HCT116 (cell line): ENCODE measurements at regions not wholly inside any gene's neighbourhood (a gene's known extent, or its start where the extent isn't known, plus 50 kb on each side); places are given as distances from the start of the nearest gene placed in this dataset.

Experiments used
- ATAC-seq: fragments of 200-7000 bp; cut with Tn5 transposase; 2 replicates; pipeline ENCODE4 v1.9.1; 2020; ENCODE audit warnings: mild to moderate bottlenecking, moderate library complexity
- BruUV-seq: library from RNA; stranded (reverse); fragments of 400-500 nt; replicated peaks from 2 replicates; lab custom pipeline; 2021; lab: Mats Ljungman, UMichigan
- CTCF ChIA-PET: fragments of 300-600 bp; sonication (Branson Sonifier 250); formaldehyde crosslinking; loops from one replicate; lab custom pipeline; 2021; ENCODE audit warnings: antibody characterized with exemption; lab: Charles Lee
- POLR2A ChIA-PET: fragments of 300-600, 350-600 bp; sonication (Branson Sonifier 250); formaldehyde crosslinking; loops from one replicate; lab custom pipeline; 2021; ENCODE audit warnings: antibody characterized with exemption; lab: Charles Lee
- RAD21 ChIA-PET, 2 experiments: fragments of 300-600 bp; sonication (Branson Sonifier 250); formaldehyde crosslinking; loops; one replicate each; lab custom pipeline; 2023; ENCODE audit warnings: low total read pairs in 2 of 2; ENCODE audit not compliant: uncharacterized antibody in 2 of 2, unreplicated experiment in 2 of 2, low non-redundant PET in 1 of 2; lab: Charles Lee
- DNase-seq: peaks from one replicate; pipeline ENCODE4 v3.0.0-alpha.2; 2010; ENCODE audit warnings: low read depth, low spot score
- H2AFZ ChIP-seq: fragments of 200-600 bp; shearing (Covaris generic), sonication (generic); 2 replicates; pipeline ENCODE4 v1.6.1; 2017; ENCODE audit warnings: low read depth, mixed run types, mixed read lengths, antibody characterized with exemption, low read length; ENCODE audit not compliant: poor library complexity, severe bottlenecking
- H3K27ac ChIP-seq: 2 replicates; pipeline ENCODE4 v1.5.1; 2012; ENCODE audit warnings: low read depth, low read length
- H3K27me3 ChIP-seq: fragments of 200-600 bp; sonication (generic); 2 replicates; pipeline ENCODE4 v1.6.1; 2016; ENCODE audit warnings: mixed run types, low read length, mixed read lengths; ENCODE audit not compliant: insufficient read depth
- H3K36me3 ChIP-seq, 2 experiments: fragments of 200-500 bp in 1 of 2; fragments of 200-600 bp in 1 of 2; sonication (Bioruptor generic) in 1 of 2; sonication (generic) in 1 of 2; 2 replicates each; pipeline versions ENCODE4 v1.5.1 to v1.6.1; 2014 to 2016; ENCODE audit warnings: low read length in 2 of 2, inconsistent platforms in 1 of 2, mixed read lengths in 1 of 2, mixed run types in 1 of 2; ENCODE audit not compliant: insufficient read depth in 2 of 2, control insufficient read depth in 1 of 2
- H3K4me1 ChIP-seq, 2 experiments: fragments of 200-600 bp in 1 of 2; sonication (generic) in 1 of 2; 2 replicates each; pipeline versions ENCODE4 v1.5.1 to v1.6.1; 2012 to 2017; ENCODE audit warnings: low read length in 2 of 2, inconsistent platforms in 1 of 2, mild to moderate bottlenecking in 1 of 2, mixed read lengths in 1 of 2, mixed run types in 1 of 2, moderate library complexity in 1 of 2; ENCODE audit not compliant: insufficient read depth in 2 of 2, control insufficient read depth in 1 of 2
- H3K4me2 ChIP-seq: fragments of 200-600 bp; sonication (generic); 2 replicates; pipeline ENCODE4 v1.6.1; 2017; ENCODE audit warnings: mixed run types, low read length, mixed read lengths
- H3K4me3 ChIP-seq, 2 experiments: fragments of 200-600 bp in 1 of 2; sonication (generic) in 1 of 2; replicated peaks in 1 of 2; 2 replicates each; pipeline ENCODE4 v1.5.1; 2011 to 2016; ENCODE audit warnings: low read length in 2 of 2, control low read depth in 1 of 2, low read depth in 1 of 2, mild to moderate bottlenecking in 1 of 2, mixed read lengths in 1 of 2, mixed run types in 1 of 2
- H3K79me2 ChIP-seq: fragments of 200-600 bp; sonication (generic); 2 replicates; pipeline ENCODE4 v1.6.1; 2017; ENCODE audit warnings: mild to moderate bottlenecking, mixed run types, low read length, moderate library complexity, mixed read lengths; ENCODE audit not compliant: insufficient read depth
- H3K9ac ChIP-seq: fragments of 200-600 bp; sonication (generic); 2 replicates; pipeline ENCODE4 v1.6.1; 2016; ENCODE audit warnings: low read length, mixed read lengths
- H3K9me2 ChIP-seq: fragments of 200-600 bp; sonication (generic), shearing (Covaris generic); 2 replicates; pipeline ENCODE4 v1.6.1; 2017; ENCODE audit warnings: mixed run types, mild to moderate bottlenecking, moderate library complexity; ENCODE audit not compliant: insufficient read depth
- H3K9me3 ChIP-seq, 2 experiments: fragments of 200-500 bp in 1 of 2; fragments of 200-600 bp in 1 of 2; sonication (Bioruptor generic) in 1 of 2; sonication (generic) in 1 of 2; 2 replicates each; pipeline ENCODE4 v1.6.1; 2014 to 2017; ENCODE audit warnings: low read length in 2 of 2, mixed read lengths in 2 of 2, inconsistent platforms in 1 of 2, low read depth in 1 of 2, mild to moderate bottlenecking in 1 of 2, mixed run types in 1 of 2, moderate library complexity in 1 of 2; ENCODE audit not compliant: control insufficient read depth in 1 of 2, insufficient read depth in 1 of 2
- H4K20me1 ChIP-seq: fragments of 200-600 bp; sonication (generic), shearing (Covaris generic); 2 replicates; pipeline ENCODE4 v1.6.1; 2017; ENCODE audit warnings: mixed run types, mild to moderate bottlenecking, moderate library complexity; ENCODE audit not compliant: insufficient read depth
- CBX3 ChIP-seq: IDR thresholded peaks from 2 replicates; pipeline ENCODE4 v1.6.1; 2012; ENCODE audit warnings: low read depth
- EGR1 ChIP-seq: IDR thresholded peaks from 2 replicates; pipeline ENCODE4 v1.6.1; 2012; ENCODE audit warnings: low read depth
- ELF1 ChIP-seq: IDR thresholded peaks from 2 replicates; pipeline ENCODE4 v1.6.1; 2012; ENCODE audit warnings: low read depth, borderline replicate concordance
- EZH2 ChIP-seq: fragments of 200-600 bp; sonication (generic); IDR thresholded peaks from 2 replicates; pipeline ENCODE4 v1.6.1; 2017; ENCODE audit warnings: antibody characterized with exemption, mixed run types
- EZH2phosphoT487 ChIP-seq: fragments of 200-600 bp; IDR thresholded peaks from 2 replicates; pipeline ENCODE4 v1.6.1; 2018; ENCODE audit warnings: antibody characterized with exemption, borderline replicate concordance
- JUND ChIP-seq: IDR thresholded peaks from 2 replicates; pipeline ENCODE4 v1.6.1; 2012
- POLR2AphosphoS5 ChIP-seq: IDR thresholded peaks from 2 replicates; pipeline ENCODE4 v1.6.1; 2011; ENCODE audit warnings: mild to moderate bottlenecking, low read depth, low read length, moderate library complexity
- SIN3A ChIP-seq: IDR thresholded peaks from 2 replicates; pipeline ENCODE4 v1.6.1; 2012; ENCODE audit warnings: low read depth
- SP1 ChIP-seq: IDR thresholded peaks from 2 replicates; pipeline ENCODE4 v1.6.1; 2012; ENCODE audit warnings: low read depth
- SRF ChIP-seq: IDR thresholded peaks from 2 replicates; pipeline ENCODE4 v1.6.1; 2012; ENCODE audit warnings: low read depth
- TCF7L2 ChIP-seq: IDR thresholded peaks from 2 replicates; pipeline ENCODE4 v1.7.0; 2011; ENCODE audit warnings: borderline replicate concordance, inconsistent platforms; ENCODE audit not compliant: insufficient read depth, insufficient read length; ENCODE audit errors: extremely low read depth
- YY1 ChIP-seq: IDR thresholded peaks from 2 replicates; pipeline ENCODE4 v1.6.1; 2011; ENCODE audit warnings: low read length, low read depth, moderate library complexity, mild to moderate bottlenecking; ENCODE audit not compliant: insufficient replicate concordance; ENCODE audit errors: extremely low read depth
- ZFX ChIP-seq: fragments of 450-650 bp; IDR thresholded peaks from 2 replicates; pipeline ENCODE4 v1.6.1; 2017
- ZNF274 ChIP-seq: fragments of 200-500 bp; sonication (Bioruptor generic); IDR thresholded peaks from 2 replicates; pipeline ENCODE4 v1.6.1; 2014; ENCODE audit warnings: mild to moderate bottlenecking, low read depth, low read length, inconsistent platforms
- intact Hi-C: fragments of 100-400 bp; cut with micrococcal nuclease; formaldehyde crosslinking; loops from 2 replicates; pipeline ENCODE4 v1.10.0; 2022
- TF ChIP-seq, protein P1 (sequence below): IDR thresholded peaks from 2 replicates; pipeline ENCODE4 v1.6.1; 2012
- TF ChIP-seq, protein P2 (sequence below): IDR thresholded peaks from 2 replicates; pipeline ENCODE4 v1.6.1; 2012
- TF ChIP-seq, protein P3 (sequence below): IDR thresholded peaks from 2 replicates; pipeline ENCODE4 v1.6.1; 2012; ENCODE audit warnings: low read depth
- TF ChIP-seq, protein P4 (sequence below): IDR thresholded peaks from 2 replicates; pipeline ENCODE4 v1.6.1; 2011; ENCODE audit warnings: mild to moderate bottlenecking, low read length, moderate library complexity; ENCODE audit not compliant: insufficient replicate concordance; ENCODE audit errors: extremely low read depth

DNA sequence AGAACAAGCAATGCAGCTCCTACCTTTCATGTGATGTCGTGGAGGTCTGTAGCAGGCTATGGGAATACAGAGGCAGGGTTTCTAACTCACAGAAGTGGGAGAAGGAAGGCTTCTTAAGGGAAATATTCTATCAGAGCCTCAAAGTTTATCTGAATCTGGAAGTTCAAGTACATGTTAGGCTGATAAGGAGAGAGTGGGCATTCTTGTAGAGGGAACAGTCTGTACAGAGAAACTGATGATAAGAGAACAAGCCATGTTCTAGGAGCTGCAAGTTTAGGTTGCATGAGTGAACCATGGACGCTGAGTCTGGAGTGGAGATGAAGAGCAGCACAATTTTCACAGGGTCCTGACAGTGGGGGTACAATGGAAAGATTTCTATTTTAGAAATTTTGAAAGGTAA lies 344.0 kb downstream of the CHRM3 start (continued):
- no peak for TF ChIP-seq TCF7L2
- TF ChIP-seq ZNF274 = no peak
- no peak for TF ChIP-seq POLR2AphosphoS5
- TF ChIP-seq EGR1 = no peak
- TF ChIP-seq SP1 = no peak
- TF ChIP-seq CBX3 = no peak
- TF ChIP-seq, protein P1, sequence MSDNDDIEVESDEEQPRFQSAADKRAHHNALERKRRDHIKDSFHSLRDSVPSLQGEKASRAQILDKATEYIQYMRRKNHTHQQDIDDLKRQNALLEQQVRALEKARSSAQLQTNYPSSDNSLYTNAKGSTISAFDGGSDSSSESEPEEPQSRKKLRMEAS = no peak
- no peak for TF ChIP-seq YY1
- TF ChIP-seq ELF1 = no peak
- no peak for TF ChIP-seq SRF
- no peak for TF ChIP-seq SIN3A
- no peak for TF ChIP-seq EZH2
- TF ChIP-seq, all 23 proteins: peak for 0

DNA sequence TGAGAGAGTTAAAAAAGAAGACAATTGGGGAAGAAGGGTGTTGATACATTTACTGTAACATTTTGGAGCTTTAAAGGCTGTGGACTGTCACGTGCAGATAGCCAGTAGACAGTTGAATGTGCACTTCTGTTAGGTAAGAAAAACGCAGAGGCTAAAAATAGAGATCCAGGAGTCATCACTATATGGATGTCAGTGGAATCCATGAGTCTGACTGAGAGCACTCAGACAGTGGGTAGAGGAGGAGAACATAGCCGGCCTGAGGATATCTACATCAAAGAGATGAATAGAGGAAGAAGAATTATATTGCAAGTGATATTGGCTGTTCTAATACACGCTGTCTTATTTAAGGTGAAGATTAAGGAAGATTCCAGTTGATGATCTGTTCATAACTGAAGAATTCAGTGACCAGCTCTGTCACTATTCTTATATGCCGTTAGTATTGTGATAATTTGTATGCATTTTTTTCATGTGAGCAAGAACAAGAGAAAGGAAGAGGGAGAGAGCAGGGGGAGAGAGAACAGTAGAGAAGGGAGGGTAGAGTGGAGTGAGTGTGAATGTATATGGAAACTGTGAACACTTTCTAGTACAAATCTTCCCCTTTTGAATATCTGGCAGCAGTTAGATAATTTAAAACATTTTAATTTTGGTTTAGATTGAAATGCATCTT lies 344.8 kb downstream of the CHRM3 start:
- Histone ChIP-seq H3K36me3 (no peaks in the 10 kb centered on the region), H3K4me2 (no peak overlapping the region), H2AFZ (no peak overlapping the region), H3K9me3 (peaks cover 0 to 25% of the 10 kb centered on the region in 2 experiments; a peak in 2 of 4 replicates), H3K9me2 (no peaks in the 10 kb centered on the region), H3K79me2 (no peaks in the 10 kb centered on the region), H3K4me3 (no peak overlapping the region), H3K27ac (no peak overlapping the region), H3K4me1 (no peaks in the 10 kb centered on the region), H3K27me3 (no peaks in the 10 kb centered on the region), H4K20me1 (no peaks in the 10 kb centered on the region), H3K9ac (no peak overlapping the region)
- CTCF ChIA-PET = no interaction called here
- ATAC-seq (no peak), DNase-seq (no peak)
- intact Hi-C loops = no loop called here
- RAD21 ChIA-PET = no interaction called here
- POLR2A ChIA-PET = no interaction called here
- TF ChIP-seq JUND (no peak), ZFX (no peak), SRF (no peak), TCF7L2 (no peak), EZH2phosphoT487 (no peak)
- TF ChIP-seq, protein P2, sequence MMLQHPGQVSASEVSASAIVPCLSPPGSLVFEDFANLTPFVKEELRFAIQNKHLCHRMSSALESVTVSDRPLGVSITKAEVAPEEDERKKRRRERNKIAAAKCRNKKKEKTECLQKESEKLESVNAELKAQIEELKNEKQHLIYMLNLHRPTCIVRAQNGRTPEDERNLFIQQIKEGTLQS = no peak
- TF ChIP-seq, protein P1 = no peak
- TF ChIP-seq, protein P3, sequence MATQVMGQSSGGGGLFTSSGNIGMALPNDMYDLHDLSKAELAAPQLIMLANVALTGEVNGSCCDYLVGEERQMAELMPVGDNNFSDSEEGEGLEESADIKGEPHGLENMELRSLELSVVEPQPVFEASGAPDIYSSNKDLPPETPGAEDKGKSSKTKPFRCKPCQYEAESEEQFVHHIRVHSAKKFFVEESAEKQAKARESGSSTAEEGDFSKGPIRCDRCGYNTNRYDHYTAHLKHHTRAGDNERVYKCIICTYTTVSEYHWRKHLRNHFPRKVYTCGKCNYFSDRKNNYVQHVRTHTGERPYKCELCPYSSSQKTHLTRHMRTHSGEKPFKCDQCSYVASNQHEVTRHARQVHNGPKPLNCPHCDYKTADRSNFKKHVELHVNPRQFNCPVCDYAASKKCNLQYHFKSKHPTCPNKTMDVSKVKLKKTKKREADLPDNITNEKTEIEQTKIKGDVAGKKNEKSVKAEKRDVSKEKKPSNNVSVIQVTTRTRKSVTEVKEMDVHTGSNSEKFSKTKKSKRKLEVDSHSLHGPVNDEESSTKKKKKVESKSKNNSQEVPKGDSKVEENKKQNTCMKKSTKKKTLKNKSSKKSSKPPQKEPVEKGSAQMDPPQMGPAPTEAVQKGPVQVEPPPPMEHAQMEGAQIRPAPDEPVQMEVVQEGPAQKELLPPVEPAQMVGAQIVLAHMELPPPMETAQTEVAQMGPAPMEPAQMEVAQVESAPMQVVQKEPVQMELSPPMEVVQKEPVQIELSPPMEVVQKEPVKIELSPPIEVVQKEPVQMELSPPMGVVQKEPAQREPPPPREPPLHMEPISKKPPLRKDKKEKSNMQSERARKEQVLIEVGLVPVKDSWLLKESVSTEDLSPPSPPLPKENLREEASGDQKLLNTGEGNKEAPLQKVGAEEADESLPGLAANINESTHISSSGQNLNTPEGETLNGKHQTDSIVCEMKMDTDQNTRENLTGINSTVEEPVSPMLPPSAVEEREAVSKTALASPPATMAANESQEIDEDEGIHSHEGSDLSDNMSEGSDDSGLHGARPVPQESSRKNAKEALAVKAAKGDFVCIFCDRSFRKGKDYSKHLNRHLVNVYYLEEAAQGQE = no peak
- TF ChIP-seq, protein P4, sequence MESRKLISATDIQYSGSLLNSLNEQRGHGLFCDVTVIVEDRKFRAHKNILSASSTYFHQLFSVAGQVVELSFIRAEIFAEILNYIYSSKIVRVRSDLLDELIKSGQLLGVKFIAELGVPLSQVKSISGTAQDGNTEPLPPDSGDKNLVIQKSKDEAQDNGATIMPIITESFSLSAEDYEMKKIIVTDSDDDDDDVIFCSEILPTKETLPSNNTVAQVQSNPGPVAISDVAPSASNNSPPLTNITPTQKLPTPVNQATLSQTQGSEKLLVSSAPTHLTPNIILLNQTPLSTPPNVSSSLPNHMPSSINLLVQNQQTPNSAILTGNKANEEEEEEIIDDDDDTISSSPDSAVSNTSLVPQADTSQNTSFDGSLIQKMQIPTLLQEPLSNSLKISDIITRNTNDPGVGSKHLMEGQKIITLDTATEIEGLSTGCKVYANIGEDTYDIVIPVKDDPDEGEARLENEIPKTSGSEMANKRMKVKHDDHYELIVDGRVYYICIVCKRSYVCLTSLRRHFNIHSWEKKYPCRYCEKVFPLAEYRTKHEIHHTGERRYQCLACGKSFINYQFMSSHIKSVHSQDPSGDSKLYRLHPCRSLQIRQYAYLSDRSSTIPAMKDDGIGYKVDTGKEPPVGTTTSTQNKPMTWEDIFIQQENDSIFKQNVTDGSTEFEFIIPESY = no peak
- BruUV-seq = no TSS peak
